Stimulated activated naive B cell treated with anti-CD40 and anti-IgM and Interleukin-4, amounts not matched to agents 10 μg/mL and 1 μg/mL and 100 μg/mL, for 72 hours (primary cell): ENCODE measurements at regions not wholly inside any gene's neighbourhood (a gene's known extent, or its start where the extent isn't known, plus 50 kb on each side); places are given as distances from the start of the nearest gene placed in this dataset.
"Not testable (repeated sequence)": the region's sequence is repeated elsewhere in the genome, so short reads cannot be mapped to it uniquely, and the experiment has no call there.

Experiments used
- ATAC-seq, 2 donors: fragments of 150-1000 bp; cut with Tn5 transposase; replicated peaks; 2 replicates each; pipeline ENCODE4 v1.10.0; 2021; ENCODE audit warnings: moderate library complexity in 1 of 2
- DNase-seq: peaks from one replicate; pipeline ENCODE4 v3.0.0; 2021
- H3K27ac Mint-ChIP-seq: one replicate; pipeline ENCODE4 v1.8.0; 2022; ENCODE audit warnings: mild to moderate bottlenecking, mixed read lengths
- H3K27me3 Mint-ChIP-seq, 2 donors: one replicate each; pipeline ENCODE4 v1.8.0; 2022; ENCODE audit warnings: mixed read lengths in 2 of 2
- H3K36me3 Mint-ChIP-seq, 2 donors: one replicate each; pipeline ENCODE4 v1.8.0; 2022; ENCODE audit warnings: mixed read lengths in 2 of 2, mild to moderate bottlenecking in 1 of 2
- H3K4me1 Mint-ChIP-seq, 2 donors: one replicate each; pipeline ENCODE4 v1.8.0; 2022; ENCODE audit warnings: mixed read lengths in 2 of 2, mild to moderate bottlenecking in 1 of 2
- H3K4me3 Mint-ChIP-seq, 2 donors: one replicate each; pipeline ENCODE4 v1.8.0; 2022; ENCODE audit warnings: mild to moderate bottlenecking in 2 of 2, mixed read lengths in 2 of 2, moderate library complexity in 1 of 2
- H3K9me3 Mint-ChIP-seq, 2 donors: one replicate each; pipeline ENCODE4 v1.8.0; 2022; ENCODE audit warnings: mixed read lengths in 2 of 2, mild to moderate bottlenecking in 1 of 2

DNA sequence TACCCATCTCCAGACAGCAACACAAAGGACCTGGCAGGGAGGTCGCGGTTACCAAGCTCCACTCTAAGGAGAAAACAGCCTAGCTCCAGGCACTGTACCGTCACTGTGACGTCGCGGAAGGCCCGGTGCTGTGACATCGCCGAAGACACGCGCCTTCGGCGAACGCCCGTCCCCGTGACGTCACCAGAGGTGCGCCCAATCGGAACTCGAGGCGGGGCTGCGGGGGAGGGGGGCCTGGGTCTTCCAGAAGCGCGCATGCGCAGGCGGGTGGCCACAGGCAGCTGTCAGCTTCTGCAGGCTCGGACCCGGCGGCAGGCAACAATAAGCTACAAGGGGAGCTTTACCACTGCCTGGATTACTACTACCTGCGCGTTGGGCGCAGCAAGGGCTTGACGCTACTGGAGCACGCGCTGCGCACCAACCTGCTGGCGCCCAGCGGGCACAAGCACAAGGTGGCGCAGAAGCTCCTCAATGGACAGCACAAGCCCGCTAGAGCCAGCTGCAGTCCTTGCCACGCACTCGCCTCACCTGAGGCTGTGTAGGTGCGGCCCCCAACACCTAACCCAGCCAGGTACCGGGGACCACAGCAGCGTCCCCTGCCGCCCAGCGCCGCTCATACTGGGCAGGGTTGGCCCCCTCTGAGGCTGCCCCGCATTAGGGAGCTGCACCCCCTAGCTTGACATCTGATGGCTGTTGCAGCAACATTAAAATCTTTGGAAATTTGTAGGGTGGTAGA, 208.4 kb downstream of the TPST1 start:
- Mint-ChIP-seq H3K4me3 (peak overlapping the region; percentile 79 to 85), H3K27ac (peak overlapping the region; percentile 80), H3K36me3 (peaks cover 3 to 7% of the 10 kb centered on the region in 2 donors), H3K9me3 (no peaks in the 10 kb centered on the region), H3K4me1 (peaks cover 3 to 16% of the 10 kb centered on the region in 2 donors), H3K27me3 (no peaks in the 10 kb centered on the region)
- ATAC-seq, result peak; percentile 88 to 89
- peak; percentile 75 for DNase-seq

DNA sequence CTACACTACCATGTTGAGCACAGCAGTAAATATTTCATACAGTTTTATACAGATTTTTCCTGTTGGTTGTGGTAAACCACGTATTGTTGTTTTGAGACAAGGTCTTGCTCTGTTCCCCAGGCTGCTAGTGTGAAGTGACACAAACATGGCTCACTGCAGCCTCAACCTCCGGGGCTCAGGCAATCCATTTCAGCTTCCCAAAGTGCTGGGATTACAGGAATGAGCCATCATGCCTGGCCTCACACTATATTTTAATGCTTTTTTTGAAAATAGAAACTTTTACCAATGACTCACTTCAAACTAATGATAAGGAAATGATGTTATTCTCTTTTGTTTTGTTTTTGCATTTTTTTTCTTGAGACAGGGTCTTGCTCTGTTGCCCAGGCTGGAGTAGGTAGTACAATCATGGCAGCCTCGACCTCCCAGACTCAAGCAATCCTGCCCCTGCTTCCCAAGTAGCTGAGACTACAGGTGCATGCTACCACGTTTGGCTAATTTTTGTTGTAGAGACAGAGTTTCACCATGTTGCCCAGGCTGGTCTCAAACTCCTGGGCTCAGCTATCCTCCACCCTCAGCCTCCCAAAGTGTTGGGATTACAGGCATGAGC, 210.6 kb downstream of the TPST1 start:
- H3K27ac Mint-ChIP-seq, result no peak overlapping the region
- no peak for ATAC-seq
- DNase-seq, result no peak
- H3K4me3 Mint-ChIP-seq, result no peak overlapping the region
- peaks cover 3 to 16% of the 10 kb centered on the region in 2 donors for H3K4me1 Mint-ChIP-seq
- H3K27me3 Mint-ChIP-seq, result no peaks in the 10 kb centered on the region
- peaks cover 0 to 7% of the 10 kb centered on the region in 2 donors for H3K36me3 Mint-ChIP-seq
- H3K9me3 Mint-ChIP-seq, result no peaks in the 10 kb centered on the region

DNA sequence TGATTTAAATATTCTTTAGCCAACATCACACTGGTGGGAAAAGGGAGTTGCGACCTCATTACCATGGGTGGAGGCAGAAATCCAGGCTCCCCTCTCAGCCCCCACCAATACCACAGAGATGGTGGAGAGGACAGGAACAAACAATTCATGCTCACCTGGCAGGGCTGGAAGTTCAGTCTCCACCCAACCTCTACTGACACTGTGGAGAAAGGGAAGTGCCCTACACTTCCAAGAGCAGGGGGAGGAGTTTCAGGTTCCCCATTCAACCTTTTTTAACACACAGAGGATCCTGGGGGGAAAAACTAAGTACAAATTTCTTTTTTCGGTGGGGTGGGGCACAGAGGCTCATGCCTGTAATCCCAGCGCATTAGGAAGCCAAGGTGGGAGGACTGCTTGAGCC, 210.1 kb upstream of the KCTD7 start:
- no peaks in the 10 kb centered on the region for H3K9me3 Mint-ChIP-seq
- H3K27me3 Mint-ChIP-seq, result no peaks in the 10 kb centered on the region
- H3K4me3 Mint-ChIP-seq, result no peak overlapping the region
- ATAC-seq (no peak), DNase-seq (no peak)
- H3K27ac Mint-ChIP-seq, result no peak overlapping the region
- H3K36me3 Mint-ChIP-seq, result peaks cover 5 to 8% of the 10 kb centered on the region in 2 donors
- peaks cover 0 to 11% of the 10 kb centered on the region in 2 donors for H3K4me1 Mint-ChIP-seq

DNA sequence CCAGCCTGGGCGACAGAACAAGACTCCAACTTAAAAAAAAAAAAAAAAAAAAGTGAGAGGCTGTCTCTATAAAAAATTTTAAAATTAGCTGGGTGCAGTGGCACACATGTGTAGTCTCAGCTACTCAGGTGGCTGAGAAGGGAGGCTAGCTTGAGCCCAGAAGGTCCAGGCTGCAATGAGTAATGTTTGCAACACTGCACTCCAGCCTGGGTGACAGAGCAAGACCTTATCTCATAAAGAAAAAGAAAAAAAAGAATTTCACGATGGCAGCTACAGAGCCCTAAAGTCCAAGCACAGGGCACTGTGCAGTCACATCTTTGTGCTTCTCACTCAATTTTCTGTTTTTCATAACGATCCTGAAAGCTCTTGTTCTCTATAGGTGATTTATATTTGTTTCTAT, 209.5 kb upstream of the KCTD7 start:
- H3K4me1 Mint-ChIP-seq, result peaks cover 0 to 5% of the 10 kb centered on the region in 2 donors
- ATAC-seq, result no peak
- H3K9me3 Mint-ChIP-seq, result no peaks in the 10 kb centered on the region
- H3K27ac Mint-ChIP-seq, result no peak overlapping the region
- peaks cover 7 to 11% of the 10 kb centered on the region in 2 donors for H3K36me3 Mint-ChIP-seq
- no peak overlapping the region for H3K4me3 Mint-ChIP-seq
- no peak for DNase-seq
- H3K27me3 Mint-ChIP-seq, result no peaks in the 10 kb centered on the region

DNA sequence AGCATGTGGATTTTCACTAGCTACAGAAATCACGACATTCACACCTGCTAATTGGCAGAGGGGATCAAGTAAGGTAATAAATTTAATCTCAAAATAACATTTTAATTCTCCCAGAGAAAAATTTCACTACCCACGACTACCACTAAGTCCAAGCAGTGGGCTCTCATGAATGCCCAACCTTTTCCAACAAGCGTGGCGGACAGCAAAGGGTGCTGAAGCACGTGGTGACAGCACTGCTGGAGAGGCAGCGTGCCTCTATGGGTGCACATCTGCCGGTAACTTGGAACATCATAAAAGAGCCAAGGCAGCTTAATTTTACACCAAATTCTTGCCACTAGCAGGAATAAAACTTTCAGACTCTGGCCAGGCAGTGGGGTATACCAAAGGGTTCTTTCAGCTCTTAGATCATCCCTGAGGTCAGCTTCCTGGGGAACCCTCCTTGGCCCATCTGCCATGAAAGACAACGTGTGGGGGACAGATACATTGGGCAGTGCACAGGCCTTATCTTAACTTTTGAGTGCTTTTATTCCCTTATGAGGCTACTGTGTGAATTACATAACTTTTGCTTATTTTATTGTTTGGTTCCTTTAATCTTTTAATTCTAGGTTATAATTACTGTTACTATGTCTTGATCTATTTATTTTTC, 206.7 kb upstream of the KCTD7 start:
- H3K4me1 Mint-ChIP-seq, result no peaks in the 10 kb centered on the region
- DNase-seq (no peak), ATAC-seq (no peak)
- H3K9me3 Mint-ChIP-seq, result no peaks in the 10 kb centered on the region
- no peak overlapping the region for H3K4me3 Mint-ChIP-seq
- no peak overlapping the region for H3K27ac Mint-ChIP-seq
- no peaks in the 10 kb centered on the region for H3K27me3 Mint-ChIP-seq
- peaks cover 14 to 35% of the 10 kb centered on the region in 2 donors for H3K36me3 Mint-ChIP-seq

DNA sequence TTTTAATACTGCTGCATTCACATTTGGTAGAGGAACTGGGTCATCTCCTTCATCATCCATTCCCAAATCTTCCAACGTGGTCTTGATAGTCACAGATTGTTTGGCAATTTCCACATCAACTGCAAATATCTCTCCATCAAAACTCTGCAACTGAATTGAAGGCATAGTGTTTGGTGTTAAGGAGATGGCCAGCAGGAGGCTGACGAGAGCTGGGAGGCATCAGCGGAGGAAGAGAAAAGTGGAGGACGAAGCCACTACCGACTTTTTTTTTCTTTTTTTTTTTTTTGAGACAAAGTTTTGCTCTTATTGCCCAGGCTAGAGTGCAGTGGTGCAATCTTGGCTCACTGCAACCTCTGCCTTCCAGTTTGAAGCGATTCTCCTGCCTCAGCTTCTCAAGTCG, 205.0 kb upstream of the KCTD7 start:
- no peak overlapping the region for H3K27ac Mint-ChIP-seq
- DNase-seq (no peak), ATAC-seq (no peak)
- no peak overlapping the region for H3K4me3 Mint-ChIP-seq
- H3K9me3 Mint-ChIP-seq, result no peaks in the 10 kb centered on the region
- H3K27me3 Mint-ChIP-seq, result no peaks in the 10 kb centered on the region
- H3K4me1 Mint-ChIP-seq, result no peaks in the 10 kb centered on the region
- peaks cover 11 to 38% of the 10 kb centered on the region in 2 donors for H3K36me3 Mint-ChIP-seq

DNA sequence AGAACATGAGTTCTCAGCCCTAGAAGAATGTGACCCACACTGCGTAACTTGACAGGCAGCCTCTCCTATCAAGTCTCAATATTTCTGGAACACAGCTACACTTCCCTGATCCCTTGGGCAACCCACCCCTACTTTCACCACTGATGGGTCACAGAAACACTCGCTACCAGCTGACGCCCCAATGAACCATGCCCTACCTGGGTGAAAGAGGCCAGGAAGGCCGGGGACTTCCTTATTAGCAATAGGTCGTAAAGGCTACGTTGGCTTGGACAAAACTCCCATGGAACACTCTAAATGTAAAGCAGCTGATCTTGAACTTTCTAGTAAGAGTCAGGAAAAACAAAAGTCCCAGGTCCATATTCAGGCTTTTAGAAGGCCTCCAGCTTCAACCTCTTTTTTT, 202.3 kb upstream of the KCTD7 start:
- peaks cover 20 to 55% of the 10 kb centered on the region in 2 donors for H3K36me3 Mint-ChIP-seq
- H3K27me3 Mint-ChIP-seq, result no peaks in the 10 kb centered on the region
- H3K27ac Mint-ChIP-seq, result no peak overlapping the region
- H3K4me1 Mint-ChIP-seq, result no peaks in the 10 kb centered on the region
- ATAC-seq, result no peak
- no peak for DNase-seq
- H3K9me3 Mint-ChIP-seq, result no peaks in the 10 kb centered on the region
- H3K4me3 Mint-ChIP-seq, result no peak overlapping the region

DNA sequence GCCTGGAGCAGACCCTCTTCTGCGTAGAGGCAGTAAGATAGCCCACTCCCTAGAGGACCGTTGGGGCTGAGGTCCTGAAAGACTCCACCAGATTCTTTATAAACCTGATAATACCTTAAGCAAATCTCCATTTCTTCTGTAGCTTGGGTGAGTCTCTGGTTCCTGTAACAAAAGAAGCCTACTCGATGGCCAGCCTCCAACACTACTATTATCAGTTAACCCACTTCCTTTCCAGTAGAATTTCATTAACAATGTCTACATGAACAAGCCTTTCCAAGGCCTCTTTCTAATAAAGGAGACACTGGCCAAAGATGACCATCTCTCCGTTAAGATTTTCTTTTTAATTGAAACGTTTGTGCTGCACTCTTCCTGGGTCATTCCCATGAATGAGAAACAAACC, 201.7 kb upstream of the KCTD7 start:
- no peak for DNase-seq
- Mint-ChIP-seq H3K9me3 (no peaks in the 10 kb centered on the region), H3K27ac (no peak overlapping the region), H3K4me1 (no peaks in the 10 kb centered on the region), H3K4me3 (no peak overlapping the region), H3K36me3 (peaks cover 20 to 53% of the 10 kb centered on the region in 2 donors), H3K27me3 (no peaks in the 10 kb centered on the region)
- ATAC-seq, result no peak

DNA sequence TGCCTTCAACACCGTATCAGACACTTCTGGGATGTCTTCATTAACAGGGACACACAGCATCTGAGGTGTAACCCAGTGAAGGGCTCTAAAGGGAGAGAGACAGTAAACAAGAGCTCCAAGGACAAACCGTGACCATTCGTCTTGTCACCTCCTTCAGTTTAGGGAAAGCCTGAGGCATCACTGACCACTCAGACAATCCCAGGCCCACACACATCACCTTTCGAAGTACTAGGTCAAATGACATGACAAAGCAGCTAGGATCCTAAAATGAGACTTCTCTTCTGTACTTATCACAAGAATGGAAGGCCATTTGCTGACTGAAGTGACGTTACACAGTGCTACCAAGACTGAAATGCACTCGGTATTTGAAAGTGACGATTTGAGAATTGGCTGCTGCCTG, 200.7 kb upstream of the KCTD7 start:
- no peak for DNase-seq

DNA sequence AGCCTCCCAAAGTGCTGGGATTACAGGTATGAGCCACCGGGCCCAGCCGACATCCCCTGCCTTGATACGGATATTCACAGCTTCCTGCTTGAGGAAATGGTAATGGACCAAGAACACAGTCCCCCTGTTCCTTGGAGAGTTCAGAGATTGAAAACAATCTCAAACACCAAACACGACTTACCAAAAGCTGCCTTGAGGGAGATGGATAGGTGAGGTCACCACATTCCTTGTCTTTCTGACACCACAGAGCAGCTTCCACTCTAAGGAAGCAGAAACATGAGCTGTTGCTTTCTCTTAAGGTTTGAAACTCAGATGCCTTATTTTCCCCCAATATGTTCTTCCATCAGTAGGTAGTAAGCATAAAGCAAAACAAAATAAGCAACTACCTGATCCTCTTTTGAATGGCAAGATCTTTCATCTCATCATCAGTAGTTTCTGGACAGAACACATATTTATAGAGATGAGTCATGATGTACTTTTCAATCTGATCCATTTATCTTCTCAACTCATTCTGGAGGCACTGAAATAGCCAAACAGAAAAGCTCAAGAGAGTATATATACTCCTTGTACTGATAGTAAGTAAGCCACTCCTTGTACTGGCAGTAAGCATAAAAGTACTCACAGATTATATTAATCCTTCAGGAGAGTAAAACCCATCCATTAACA, 199.1 kb upstream of the KCTD7 start:
- no peak overlapping the region for H3K27ac Mint-ChIP-seq
- no peaks in the 10 kb centered on the region for H3K9me3 Mint-ChIP-seq
- no peaks in the 10 kb centered on the region for H3K27me3 Mint-ChIP-seq
- peaks cover 19 to 48% of the 10 kb centered on the region in 2 donors for H3K36me3 Mint-ChIP-seq
- no peak for DNase-seq
- H3K4me1 Mint-ChIP-seq, result no peaks in the 10 kb centered on the region
- H3K4me3 Mint-ChIP-seq, result no peak overlapping the region
- no peak for ATAC-seq

More for the DNA sequence above, 200.7 kb upstream of the KCTD7 start:
- no peak for ATAC-seq
- Mint-ChIP-seq H3K36me3 (peaks cover 23 to 54% of the 10 kb centered on the region in 2 donors), H3K4me3 (no peak overlapping the region), H3K4me1 (no peaks in the 10 kb centered on the region), H3K27me3 (no peaks in the 10 kb centered on the region), H3K27ac (no peak overlapping the region), H3K9me3 (no peaks in the 10 kb centered on the region)

DNA sequence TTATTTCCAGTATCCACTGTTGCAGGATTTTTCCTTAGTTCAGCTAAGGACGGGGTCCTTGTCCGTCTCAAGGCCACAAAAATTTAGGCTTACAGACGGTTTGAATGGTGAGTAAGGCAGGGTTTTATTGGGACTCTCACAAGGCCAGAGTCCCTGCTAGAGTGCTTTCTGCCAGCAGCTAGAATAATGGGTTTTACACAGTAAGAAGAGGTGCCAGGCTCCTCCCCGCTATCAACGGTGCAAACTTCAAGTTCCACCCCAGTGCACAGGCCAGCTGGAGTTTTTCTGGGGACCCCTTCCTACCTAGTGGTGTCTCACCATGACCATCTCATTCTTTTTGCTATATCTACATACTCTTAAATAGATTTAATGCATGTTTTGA, 198.5 kb upstream of the KCTD7 start:
- H3K27me3 Mint-ChIP-seq, result no peaks in the 10 kb centered on the region

DNA sequence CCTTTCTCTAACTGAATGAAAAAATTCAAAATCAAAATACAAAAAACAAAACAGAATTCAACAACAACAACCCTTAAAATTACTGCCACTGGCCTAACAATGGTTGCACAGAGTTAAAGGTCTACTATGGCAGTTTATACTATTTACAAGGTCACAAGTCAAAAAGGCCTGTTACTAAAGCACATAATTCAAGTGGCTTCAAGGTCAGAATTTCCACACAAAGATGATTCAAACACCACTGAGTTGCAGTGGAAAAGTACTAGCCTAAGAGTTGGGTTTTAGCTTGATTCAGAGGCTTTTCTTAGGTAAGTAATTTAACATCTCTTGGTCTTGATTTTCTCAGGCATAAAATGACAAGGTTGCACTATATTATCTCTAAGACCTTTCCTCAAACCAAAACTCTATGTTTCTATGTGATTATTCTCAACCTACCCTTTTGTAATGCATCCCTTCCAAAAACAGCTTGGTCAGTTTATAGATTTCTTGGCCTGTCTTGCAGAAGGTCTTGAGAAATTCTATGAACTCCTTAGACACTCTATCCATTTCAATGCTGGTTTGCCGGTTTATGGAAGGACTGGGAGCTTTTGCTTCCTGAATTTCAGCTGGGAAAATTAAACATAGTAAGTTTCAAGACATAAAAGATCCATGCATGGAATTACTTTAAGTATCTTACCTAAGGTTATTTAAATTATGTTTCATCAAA, 189.8 kb upstream of the KCTD7 start:
- not testable (repeated sequence) for H3K9me3 Mint-ChIP-seq, ATAC-seq, H3K27me3 Mint-ChIP-seq, H3K4me3 Mint-ChIP-seq, H3K27ac Mint-ChIP-seq, H3K4me1 Mint-ChIP-seq, DNase-seq
- peaks cover 12 to 19% of the 10 kb centered on the region in 2 donors for H3K36me3 Mint-ChIP-seq

More for the DNA sequence above, 198.5 kb upstream of the KCTD7 start:
- no peak for ATAC-seq
- Mint-ChIP-seq H3K4me3 (no peak overlapping the region), H3K4me1 (no peaks in the 10 kb centered on the region), H3K36me3 (peaks cover 23 to 48% of the 10 kb centered on the region in 2 donors), H3K27ac (no peak overlapping the region), H3K9me3 (no peaks in the 10 kb centered on the region)
- no peak for DNase-seq

DNA sequence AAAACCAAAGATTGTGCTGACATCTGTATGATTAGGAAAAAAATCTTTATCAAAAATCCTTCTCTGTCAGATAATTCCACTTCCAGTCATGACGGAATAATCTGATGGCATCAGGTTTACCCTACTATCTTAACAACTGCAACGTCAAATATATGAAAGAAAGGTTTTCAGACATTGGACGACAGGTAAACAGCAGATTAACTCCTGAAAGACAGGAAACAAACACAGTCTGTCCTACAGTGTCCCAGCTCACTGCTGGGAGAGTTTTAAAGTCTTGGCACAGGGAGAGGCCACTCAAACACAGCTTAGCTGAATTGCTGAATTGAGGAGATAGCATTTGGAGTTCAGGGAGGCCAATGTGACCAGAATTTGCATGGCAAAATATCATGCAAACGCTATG, 186.3 kb upstream of the KCTD7 start:
- no peaks in the 10 kb centered on the region for H3K27me3 Mint-ChIP-seq
- no peak for DNase-seq
- no peak overlapping the region for H3K4me3 Mint-ChIP-seq
- H3K4me1 Mint-ChIP-seq, result peaks cover 1 to 5% of the 10 kb centered on the region in 2 donors
- no peaks in the 10 kb centered on the region for H3K9me3 Mint-ChIP-seq
- H3K27ac Mint-ChIP-seq, result no peak overlapping the region
- no peak for ATAC-seq
- H3K36me3 Mint-ChIP-seq, result peaks cover 3 to 20% of the 10 kb centered on the region in 2 donors

DNA sequence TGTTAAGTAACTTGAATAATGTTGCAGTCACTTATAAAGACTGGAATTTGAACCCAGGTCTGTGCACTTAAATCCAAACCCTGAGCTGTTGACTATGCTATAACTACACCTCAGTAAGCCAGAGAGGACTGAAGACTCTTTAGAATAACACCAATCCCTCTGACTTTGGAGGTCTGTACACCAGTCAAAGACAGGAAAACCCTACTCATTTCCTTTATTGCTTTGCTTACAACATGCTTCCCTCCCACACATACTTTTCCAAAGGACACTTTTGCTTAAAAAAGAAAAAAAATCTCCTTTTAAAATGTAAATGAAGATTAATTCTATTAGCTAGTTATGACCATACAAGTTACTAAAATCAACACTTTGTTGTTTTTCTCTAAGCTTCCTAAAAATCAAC, 184.7 kb upstream of the KCTD7 start:
- Mint-ChIP-seq H3K4me3 (no peak overlapping the region), H3K4me1 (peaks cover 1 to 5% of the 10 kb centered on the region in 2 donors), H3K36me3 (peaks cover 6 to 25% of the 10 kb centered on the region in 2 donors), H3K9me3 (no peaks in the 10 kb centered on the region), H3K27ac (no peak overlapping the region), H3K27me3 (no peaks in the 10 kb centered on the region)
- ATAC-seq, result no peak
- DNase-seq, result no peak
